Vagina (tissue), 2 donors: ENCODE measurements at regions not wholly inside any gene's neighbourhood (a gene's known extent, or its start where the extent isn't known, plus 50 kb on each side); places are given as distances from the start of the nearest gene placed in this dataset.

Experiments used
- POLR2A ChIP-seq, 2 donors: fragments of 450-650 bp; IDR thresholded peaks; one replicate each; pipeline ENCODE4 v1.6.1; 2017; ENCODE audit warnings: antibody characterized with exemption in 2 of 2, mild to moderate bottlenecking in 2 of 2, moderate library complexity in 2 of 2
- POLR2AphosphoS5 ChIP-seq, 2 donors: sonication (generic); formaldehyde crosslinking; IDR thresholded peaks; one replicate each; pipeline ENCODE4 v1.9.0; 2017; ENCODE audit warnings: antibody characterized with exemption in 2 of 2, mild to moderate bottlenecking in 2 of 2, low read depth in 1 of 2; ENCODE audit not compliant: insufficient read depth in 1 of 2
- TF ChIP-seq, protein P1 (sequence below), 3 experiments: fragments of 450-650 bp in 2 of 3; fragments of 200-600 bp in 1 of 3; sonication (generic) in 1 of 3; IDR thresholded peaks; one replicate each; pipeline ENCODE4 v1.5.1; 2017 to 2019; ENCODE audit warnings: antibody characterized with exemption in 3 of 3, mild to moderate bottlenecking in 2 of 3, moderate library complexity in 2 of 3

DNA sequence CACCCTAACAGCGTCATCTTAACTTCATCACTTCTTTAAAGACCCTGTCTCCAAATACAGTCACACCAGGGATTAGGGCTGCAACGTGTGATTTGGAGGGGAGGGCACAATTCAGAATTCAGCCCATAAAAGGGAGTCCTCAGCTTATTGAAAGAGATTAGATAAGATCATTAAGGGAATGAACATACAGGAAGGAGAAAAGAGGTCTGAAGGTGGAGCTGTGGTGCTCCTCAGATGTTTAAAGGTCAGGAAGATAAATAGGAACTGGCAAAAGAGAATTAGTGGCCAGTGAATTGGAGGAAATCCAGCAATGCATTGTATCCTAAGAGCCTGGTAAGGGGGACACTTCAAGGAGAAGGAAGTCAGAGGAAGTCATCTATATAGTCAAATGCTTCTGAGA is 113.5 kb downstream of the PROX1 start:
- TF ChIP-seq, protein P1, sequence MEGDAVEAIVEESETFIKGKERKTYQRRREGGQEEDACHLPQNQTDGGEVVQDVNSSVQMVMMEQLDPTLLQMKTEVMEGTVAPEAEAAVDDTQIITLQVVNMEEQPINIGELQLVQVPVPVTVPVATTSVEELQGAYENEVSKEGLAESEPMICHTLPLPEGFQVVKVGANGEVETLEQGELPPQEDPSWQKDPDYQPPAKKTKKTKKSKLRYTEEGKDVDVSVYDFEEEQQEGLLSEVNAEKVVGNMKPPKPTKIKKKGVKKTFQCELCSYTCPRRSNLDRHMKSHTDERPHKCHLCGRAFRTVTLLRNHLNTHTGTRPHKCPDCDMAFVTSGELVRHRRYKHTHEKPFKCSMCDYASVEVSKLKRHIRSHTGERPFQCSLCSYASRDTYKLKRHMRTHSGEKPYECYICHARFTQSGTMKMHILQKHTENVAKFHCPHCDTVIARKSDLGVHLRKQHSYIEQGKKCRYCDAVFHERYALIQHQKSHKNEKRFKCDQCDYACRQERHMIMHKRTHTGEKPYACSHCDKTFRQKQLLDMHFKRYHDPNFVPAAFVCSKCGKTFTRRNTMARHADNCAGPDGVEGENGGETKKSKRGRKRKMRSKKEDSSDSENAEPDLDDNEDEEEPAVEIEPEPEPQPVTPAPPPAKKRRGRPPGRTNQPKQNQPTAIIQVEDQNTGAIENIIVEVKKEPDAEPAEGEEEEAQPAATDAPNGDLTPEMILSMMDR (IDR thresholded peaks at IDR 0.05), result no peak
- TF ChIP-seq POLR2A (IDR thresholded peaks at IDR 0.05), result no peak
- no peak for TF ChIP-seq POLR2AphosphoS5 (IDR thresholded peaks at IDR 0.05; ENCODE audit: insufficient read depth in 1 of 2, low read depth in 1 of 2)
